ENCODE measurements at regions not wholly inside any gene's neighbourhood (a gene's known extent, or its start where the extent isn't known, plus 50 kb on each side); places are given as distances from the start of the nearest gene placed in this dataset.

DNA sequence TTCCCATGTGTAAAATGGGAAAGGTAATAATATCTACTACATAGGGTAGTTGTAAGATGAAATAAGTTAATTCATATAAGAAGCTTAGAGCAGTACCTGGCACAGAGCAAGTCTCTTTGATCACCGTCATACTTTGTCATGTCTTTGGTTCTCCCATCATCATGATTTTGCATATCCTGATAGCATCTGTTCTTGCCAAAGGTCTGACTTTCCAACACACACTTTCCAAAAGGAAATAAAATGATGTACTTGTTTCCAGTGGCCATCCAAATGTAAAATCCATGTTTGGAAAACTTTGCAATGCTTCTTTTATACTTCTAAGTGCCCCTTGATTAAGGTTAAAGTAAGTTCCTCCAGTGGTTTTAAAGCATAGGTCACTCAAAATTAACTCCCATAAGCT lies 266.9 kb upstream of the PTGER4 start:
- no peak for DNase-seq

DNA sequence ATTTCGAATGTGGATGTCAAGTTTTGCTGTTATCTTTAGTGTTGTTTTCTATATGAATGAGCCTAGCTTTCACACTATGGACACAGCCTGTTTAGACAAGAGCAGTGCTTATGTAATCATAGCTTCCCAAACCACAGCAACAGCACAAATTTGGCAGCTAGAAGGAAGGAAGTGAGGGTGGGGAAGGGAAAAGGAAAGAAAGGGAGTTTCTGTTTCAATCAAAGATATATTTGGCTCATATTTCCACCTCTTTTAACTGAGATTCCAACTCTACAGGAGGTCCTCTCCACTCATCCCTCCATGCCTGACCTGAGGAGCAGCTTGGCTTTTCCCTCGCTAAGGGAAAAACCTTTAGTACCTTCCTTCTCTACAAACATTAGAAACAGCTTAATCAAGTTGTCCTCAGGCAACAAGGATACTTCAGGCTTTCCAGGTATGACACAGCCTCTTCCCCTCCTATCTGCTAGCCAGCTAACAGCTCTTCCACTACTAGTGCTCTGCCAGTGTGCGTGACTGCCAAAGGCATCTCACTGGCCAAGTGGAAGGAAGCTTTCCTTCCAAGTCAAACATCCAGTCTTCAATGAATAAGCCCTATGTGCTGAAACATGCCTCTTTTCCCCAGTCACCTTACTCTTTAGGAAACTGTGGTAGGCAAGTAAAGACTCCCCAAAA lies 268.6 kb upstream of the PTGER4 start:
- DNase-seq, result no peak

DNA sequence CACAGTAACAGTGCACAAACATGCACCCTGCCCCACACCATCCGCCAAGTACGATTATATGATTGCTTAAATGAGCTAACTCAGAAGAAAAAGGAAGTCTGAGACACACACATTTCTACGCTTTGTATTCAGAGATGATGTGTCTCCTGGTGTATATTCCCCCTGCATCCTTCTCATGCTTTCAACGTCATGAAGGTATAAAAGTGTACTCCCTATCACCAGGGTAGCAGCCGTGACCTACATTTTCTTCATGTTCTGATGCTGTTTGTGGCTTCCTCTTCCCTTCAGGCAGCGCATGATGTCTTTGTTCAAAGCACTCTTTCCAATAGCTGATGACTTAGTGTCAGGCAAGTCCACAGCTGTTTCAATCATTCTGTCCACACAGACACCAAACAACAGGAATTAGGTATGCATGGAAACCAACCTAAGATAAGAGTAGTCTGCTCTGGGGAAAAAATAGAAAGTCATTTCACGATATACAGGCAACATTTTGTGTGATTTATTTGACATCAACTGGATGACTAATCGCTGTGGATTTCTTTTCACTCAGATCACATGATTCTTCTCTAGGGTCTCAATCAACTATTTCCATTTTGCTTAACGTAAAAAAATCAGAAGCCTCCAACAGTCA lies 269.4 kb upstream of the PTGER4 start:
- no peak for DNase-seq

DNA sequence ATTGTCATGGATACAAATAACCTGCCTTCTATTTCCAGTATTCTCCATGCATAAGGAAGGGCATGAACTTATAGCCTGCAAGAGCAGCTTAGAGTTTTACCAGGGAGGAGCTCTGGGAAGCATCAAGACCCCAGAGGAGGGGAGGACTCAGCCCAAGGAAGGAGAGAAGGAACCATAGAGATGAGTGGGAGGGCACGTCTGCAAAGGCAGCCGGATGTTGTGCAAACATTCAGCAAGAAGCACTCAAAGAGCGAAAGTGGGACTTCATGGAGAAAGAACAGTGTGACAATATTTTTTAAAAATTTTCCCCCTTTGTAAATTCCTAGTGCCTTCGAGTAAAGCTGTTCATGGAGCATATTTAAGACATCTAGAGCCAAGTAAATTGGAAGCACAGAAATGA lies 270.1 kb upstream of the PTGER4 start:
- no peak for DNase-seq

DNA sequence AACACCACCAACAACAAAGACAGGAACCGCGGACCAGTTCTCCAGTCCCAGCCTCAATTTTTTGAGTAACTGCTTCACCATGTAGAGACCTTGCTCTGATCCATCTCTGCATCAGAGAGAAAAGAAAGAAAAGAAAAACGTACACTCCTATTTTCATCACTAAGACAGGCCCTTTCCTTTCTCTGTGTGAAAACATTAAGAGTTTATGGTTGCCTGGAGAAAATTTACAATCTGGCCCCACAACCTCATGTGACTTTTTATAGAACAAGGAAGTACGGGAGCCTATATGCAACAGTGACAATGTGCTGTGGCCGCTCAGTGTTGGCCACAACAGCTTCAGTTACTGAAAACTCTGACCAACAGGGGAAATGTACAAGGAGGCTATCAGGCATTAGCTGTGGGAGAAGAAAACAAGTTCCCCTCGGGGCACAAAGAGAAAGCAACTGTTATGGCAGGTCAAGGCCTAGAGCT lies 272.9 kb upstream of the PTGER4 start:
- no peak for DNase-seq

DNA sequence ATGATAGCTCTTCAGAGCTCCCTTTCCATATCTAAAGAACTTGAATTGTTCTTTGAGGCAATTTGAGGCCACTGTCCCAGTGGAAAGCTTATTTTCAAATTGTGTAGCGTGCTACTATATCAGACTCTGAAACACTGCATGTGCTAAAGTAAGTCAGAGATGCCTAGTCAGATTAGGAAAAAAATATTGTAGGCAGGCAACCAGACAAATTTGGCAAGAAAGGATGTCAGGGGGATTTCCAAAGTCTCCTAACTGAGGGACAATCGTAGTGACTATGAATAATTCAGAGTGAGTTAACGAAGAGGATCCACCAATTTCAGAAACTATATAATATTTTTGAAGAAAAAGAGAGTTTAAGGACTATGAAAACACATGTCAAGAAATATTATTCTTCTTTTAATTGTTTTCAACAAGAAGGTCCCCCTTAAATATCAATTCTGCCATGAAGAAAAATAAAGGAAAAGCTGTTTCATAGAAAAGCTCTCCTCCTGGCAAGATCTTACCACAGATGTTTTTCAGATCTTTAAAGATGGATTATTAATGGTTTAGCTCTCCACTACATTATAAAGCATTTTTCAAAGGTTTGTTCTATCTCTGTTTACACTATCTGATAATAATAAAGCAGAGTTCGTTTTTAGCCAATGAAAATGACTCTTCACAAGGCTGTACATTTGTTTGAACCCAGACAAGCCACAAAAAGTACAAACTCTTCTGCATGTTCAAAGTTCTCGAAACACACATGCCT lies 273.5 kb upstream of the PTGER4 start:
- no peak for DNase-seq

DNA sequence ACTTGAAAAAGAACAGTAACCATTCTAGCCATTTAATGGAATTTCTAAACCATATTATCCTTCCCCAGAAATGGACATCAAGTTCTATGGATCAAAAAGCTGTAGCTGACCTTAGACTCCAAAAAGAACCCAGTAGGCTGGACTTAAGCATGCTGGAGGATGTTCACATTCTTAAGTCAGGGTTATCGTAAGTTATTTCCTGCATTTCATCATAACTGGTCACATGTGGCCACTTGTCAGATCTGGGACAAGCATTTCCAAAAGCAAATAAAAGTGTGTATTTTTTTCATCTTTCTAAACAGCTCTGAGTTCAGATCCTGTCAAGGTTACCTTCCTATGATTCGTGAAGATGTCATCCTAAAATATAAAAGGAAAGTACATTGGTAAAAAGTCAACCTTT lies 274.5 kb upstream of the PTGER4 start:
- DNase-seq, result no peak

DNA sequence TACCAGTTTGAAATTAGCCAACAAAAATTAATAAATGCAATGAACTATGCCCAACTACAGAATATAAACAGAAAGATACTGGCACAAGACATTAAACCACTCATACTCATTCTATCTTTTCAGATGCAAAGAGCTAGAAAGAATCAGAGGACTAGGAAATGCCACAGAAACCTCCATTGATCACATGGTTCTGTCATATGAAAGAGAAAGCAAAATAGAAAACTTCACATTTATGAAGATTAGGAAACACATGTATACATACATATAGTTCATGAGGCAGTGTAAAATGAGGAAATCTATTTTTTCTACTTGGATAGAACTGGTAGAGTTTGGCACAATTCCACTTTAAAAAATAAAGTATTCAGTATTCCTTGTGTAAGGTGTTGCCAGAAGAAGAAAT lies 275.1 kb upstream of the PTGER4 start:
- DNase-seq, result no peak

DNA sequence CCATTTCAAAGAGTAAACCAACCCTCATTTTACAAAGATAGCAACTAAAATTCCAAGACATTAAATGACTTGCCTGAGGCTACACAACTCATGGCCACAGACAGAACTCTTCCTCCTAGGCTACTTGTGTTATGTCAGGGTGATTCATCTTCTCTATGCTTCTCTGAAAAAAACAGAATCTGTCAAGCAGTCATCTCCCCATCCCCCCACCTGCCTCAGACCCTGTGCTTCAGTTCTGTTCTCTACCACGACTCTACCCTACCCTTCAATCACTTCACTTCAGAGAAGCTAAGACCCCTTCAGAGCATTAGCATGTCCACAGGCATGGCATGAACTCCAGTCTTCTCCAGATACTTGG lies 277.7 kb upstream of the PTGER4 start:
- DNase-seq, result no peak

DNA sequence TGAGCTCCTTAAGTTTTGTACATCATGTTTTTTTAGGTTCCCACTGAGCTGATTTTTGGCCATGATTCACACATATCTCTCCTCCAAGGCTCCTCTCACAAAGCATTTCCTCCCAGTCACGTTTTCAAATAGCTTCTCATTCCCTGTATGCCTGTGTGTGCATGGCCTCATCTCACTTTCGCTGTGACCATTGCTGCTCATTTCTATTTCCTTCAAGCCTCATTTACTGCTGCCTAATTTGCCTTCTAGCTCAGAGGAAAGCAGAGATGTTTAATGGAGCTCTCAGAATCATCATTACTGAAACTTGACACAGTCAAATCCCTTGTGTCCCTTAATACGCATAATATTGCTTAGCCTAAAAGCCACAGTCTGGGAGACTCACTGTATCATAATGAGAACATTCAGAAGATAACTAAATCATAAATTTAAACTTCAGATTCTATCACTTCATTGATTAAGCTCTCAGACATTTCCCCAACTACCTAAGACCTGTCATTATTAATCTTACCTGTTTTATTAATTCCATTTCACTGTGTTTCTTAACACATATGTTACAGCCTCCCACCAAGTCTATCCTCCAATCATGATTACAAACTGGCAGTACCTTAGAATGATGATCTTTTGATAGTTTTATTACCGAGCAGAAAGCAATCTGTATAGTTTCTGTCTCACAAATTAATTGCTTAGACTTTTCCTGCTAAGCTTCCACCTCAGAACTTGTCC lies 278.3 kb upstream of the PTGER4 start:
- DNase-seq, result no peak

DNA sequence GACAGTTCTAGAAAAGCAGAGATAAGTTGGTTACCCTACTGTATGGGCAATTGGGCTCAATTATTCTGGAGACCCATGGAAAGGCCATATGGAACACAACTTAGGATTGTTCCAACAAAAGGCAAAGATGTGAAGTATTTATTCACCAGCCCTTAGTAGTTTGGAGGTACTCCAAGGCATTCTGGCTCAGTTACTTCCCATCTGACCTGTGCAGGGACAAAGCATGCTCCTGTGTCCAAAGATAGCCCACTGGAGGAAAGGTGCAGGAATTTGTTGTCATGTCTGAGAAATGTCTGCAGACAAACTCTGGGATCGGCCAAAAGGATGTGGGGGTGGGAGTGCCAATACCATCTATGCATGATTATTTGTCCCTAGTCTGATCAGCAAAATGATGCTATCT lies 279.5 kb upstream of the PTGER4 start:
- DNase-seq, result no peak

DNA sequence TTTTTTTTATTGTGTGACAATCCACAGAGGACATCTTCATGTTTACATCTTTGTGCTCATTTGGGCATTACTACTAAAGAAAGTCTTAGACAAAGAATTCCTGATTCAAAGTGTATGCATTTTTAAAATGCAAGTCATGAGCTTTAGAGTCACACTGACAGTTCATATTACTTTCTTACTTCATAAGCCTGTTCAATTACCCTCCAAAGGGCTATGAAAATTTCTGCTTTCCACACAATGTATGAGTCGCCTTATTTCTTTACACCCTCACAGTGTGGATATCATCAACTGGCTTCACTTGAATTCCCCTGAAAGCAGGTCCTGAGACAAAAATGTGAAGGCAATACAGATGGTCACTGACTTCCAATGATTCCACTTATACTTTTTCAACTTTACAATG lies 280.4 kb upstream of the PTGER4 start:
- DNase-seq, result no peak

DNA sequence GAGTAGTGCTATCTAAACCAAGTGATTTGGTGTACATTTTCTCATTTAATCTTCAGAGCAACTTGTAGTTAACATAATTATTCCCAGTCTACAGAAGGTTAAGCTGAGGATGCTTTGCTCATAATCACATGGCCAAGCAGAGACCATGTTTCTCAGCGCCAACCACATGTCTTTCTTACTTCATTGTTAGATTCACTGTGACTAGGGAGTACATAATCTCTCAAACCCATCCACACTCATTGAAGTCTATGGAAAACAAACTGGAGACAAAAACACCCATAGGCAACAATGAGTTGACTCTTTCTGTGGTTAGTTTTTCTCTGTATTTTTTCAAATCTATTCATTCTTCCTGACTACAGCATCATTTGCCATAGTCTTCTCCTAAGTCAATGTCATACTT lies 281.7 kb upstream of the PTGER4 start:
- no peak for DNase-seq

DNA sequence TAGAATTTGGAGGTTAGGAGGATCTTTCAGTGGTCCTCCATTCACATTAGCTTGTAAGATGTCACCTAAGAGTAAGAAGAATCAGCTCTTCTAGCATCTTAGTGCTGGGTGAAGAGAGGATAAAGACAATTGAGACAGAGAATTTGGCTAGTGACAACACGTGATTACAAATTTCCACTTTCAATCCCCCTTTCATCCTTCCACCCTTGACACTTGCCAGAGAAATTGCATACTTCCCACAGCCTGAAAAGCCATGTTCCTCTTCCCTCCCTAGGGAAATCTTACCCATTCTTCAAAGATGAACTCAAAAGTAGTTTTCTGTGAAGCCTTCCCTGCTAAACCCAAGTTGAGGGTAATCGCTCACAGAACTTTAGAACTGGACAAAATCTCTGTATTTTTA lies 282.6 kb upstream of the PTGER4 start:
- no peak for DNase-seq

DNA sequence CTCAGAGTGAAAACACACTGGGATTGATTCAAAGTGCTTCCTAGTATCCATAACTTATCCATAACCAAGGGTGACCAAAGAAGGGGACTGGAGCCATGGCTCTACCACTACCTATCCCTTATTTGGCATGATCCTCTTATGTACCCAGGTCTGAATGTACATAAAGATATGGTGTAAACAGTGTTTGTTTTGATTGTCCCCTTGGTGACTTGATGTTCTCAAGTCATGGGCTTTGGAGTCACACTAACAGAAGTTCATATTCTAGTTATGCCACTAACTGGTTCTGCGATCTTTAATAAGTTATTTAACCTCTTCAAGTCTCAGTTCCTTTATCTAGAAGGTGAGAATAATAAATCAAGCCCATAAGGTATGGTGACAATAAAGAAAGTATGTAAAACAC lies 283.4 kb upstream of the PTGER4 start:
- DNase-seq, result no peak

DNA sequence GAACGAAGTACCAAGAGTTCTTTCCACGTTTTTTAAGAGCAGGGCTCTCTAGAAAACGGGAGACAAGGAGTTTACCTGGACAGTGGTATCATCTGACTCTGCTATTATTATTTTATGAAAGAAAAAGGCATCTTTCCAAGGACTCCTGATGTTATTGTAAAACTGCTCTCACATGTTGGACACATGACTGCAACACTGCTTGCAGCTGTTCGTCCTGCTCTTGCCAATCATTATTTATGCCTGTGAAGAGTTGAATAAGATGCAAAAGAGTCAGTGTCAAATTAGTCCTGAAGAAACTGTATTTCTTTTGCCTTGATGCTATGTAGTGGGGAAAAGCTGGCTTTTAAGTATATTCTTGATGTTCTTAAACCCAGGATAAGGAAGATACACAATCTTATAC lies 284.5 kb upstream of the PTGER4 start:
- no peak for DNase-seq

DNA sequence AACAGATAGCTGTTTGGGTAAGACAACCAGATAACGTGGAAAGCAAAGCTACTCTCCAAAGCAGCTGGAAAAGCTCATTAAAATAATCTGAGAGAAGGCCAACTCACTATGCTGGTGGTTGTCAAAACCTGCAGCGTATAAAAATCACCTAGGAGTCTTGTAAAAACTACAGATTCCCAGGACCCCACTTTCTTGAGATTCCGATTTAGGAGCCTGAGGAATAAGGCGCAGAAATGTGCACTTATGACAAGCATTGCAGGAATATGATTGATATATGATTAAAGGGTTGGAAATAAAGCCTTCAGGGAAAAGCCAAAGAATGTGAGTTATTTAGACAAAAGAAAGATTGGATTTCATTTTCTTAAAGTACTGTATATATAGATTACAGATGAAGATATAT lies 285.0 kb upstream of the PTGER4 start:
- DNase-seq, result no peak

DNA sequence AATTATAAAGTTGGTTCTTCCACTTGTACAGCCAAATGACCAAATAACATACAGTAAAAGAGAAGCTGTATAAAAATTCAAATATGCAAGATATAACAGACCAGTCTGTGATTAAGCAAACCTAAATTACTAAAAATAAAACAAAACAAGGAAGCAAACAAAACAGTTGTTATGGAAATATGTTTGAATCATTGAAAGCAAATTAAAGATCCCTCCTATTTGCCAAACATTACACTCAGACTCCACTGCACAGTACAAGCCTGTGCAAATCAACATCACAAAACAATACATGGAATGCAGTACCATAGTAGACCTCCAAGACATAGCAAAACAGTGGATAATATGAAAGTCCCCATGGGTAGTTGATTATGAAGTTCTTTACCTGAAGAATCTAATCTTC lies 288.1 kb upstream of the PTGER4 start:
- no peak for DNase-seq

DNA sequence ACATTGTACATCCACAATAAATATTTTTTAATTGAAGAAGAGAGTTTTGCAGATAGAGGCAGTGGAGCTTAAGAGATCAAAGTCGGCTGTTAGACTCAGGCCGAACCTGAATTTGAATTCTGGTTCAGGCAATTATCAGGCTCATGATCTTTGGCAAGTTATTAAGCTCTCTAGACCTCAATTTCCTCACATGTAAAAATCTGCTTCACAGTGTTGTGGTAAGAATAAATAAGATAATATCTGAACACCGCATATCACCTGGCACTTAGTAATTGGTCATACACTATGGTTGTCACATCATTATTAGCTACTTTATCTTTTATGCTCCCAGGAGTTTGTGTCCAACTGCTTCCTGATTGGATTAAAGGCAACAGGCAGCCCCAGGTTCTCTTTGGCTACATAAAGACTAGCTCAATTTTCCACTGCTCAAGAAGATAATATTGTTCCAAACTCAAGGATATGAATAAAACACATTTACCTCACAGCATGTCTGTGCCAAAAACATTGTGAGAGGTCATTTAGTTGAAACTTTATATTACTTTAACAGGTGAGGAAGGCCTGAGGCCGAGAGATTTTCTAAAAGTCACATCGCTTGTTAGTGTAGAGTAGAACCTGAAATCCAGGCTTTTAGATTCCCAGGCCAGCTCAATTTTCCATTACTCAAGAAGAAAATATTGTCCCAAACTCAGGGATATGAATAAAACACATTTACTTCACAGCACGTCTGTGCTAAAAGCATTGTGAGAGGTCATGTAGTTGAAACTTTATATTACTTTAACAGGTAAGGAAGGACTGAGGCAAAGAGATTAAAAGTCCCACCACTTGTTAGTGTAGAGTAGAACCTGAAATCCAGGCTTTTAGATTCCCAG lies 289.2 kb upstream of the PTGER4 start:
- DNase-seq, result no peak

DNA sequence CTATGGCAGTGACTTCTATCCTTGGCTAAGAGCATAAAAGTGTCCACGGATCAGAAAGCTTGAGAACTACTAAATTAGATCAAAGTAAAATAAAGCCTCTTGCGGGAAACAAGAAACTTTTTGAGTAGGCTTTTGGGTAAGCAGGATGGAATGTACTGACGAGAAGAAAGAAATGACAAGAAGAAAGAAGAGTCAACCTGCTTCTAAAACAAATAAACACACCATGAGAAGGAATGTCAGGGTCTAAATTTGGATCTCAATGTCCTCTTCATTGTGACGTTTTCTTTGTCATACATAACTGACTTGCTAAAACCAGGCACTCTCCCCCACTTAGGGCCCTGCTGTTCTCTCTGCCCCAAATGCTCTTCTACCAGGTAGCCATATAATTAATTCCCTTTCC lies 290.1 kb upstream of the PTGER4 start:
- no peak for DNase-seq

DNA sequence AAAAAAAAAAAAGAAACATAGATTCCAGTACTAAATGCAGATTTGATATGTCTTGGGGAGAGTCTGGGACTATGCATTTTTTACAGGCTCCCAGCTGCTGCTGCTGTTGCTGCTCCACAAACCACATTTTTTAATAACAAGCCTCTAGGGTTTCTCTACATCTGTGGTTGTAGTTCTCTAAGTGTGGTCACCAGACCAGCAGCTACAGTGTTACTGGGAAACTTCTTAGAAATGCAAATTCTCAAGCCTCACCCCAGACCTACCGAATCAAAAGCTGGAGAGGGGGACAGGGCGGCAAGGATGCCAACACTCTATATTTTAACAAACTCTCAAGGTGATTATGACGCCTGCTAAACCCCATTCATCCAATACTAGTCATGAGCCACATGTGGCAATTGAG lies 293.4 kb upstream of the PTGER4 start:
- peak; percentile 2 for DNase-seq

DNA sequence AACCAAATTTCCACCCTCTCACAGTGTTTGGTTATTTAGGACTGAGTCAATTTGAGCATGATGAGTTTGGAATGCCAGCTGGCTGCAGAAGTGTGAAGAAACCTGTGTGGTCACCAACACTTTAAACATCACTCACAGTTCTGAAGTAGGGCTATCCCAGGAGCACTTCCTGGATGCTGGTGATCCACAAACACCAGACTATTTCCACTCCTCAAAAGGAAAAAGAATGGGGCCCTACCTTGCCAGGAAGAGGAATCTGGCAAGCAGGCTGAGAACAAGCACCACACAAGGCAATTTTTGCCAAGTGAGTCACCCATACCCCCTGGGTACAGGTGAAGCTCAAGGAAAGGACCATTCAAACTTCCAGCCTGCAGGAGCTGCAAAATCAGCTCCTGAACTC lies 294.2 kb upstream of the PTGER4 start:
- DNase-seq, result no peak
